Right atrium auricular region (tissue), 2 donors: ENCODE measurements at regions not wholly inside any gene's neighbourhood (a gene's known extent, or its start where the extent isn't known, plus 50 kb on each side); places are given as distances from the start of the nearest gene placed in this dataset.

ENCODE experiments used
- DNase-seq: peaks from one replicate; pipeline ENCODE4 v3.0.0-alpha.2; 2019; ENCODE audit warnings: low spot score
- H3K27ac ChIP-seq, 2 donors: fragments of 200-600 bp; sonication (generic); 1 replicate in 1 of 2; 2 replicates in 1 of 2; pipeline ENCODE4 v1.5.1; 2016 to 2019
- H3K27me3 ChIP-seq, 2 donors: fragments of 200-600 bp; sonication (generic); one replicate each; pipeline versions ENCODE4 v1.5.1 to v1.6.0; 2017 to 2019
- H3K36me3 ChIP-seq: fragments of 200-600 bp; sonication (generic); one replicate; pipeline ENCODE4 v1.5.1; 2016
- H3K4me1 ChIP-seq, 2 donors: fragments of 200-600 bp; sonication (generic); one replicate each; pipeline versions ENCODE4 v1.5.1 to v1.6.0; 2017 to 2019
- H3K4me3 ChIP-seq, 2 donors: fragments of 200-600 bp; sonication (generic); 1 replicate in 1 of 2; 2 replicates in 1 of 2; pipeline ENCODE4 v1.5.1; 2017 to 2019; ENCODE audit warnings: mild to moderate bottlenecking in 1 of 2, moderate library complexity in 1 of 2
- H3K9me3 ChIP-seq, 2 donors: fragments of 200-600 bp; sonication (generic); one replicate each; pipeline ENCODE4 v1.5.1; 2019
- CTCF ChIP-seq, 2 donors: fragments of 200-600 bp; sonication (generic); IDR thresholded peaks; one replicate each; pipeline ENCODE4 v1.5.1; 2019; ENCODE audit warnings: antibody characterized with exemption in 2 of 2

GRCh38 chrX:69097451-69098236, 67.6 kb downstream of the PJA1 start:
- TF ChIP-seq CTCF (IDR thresholded peaks at IDR 0.05): no peak
- H3K36me3 ChIP-seq: no peaks in the 10 kb centered on the region
- H3K27ac ChIP-seq: no peak overlapping the region
- no peak overlapping the region for H3K4me3 ChIP-seq
- DNase-seq: no peak
- no peaks in the 10 kb centered on the region for H3K27me3 ChIP-seq
- no peaks in the 10 kb centered on the region for H3K9me3 ChIP-seq
- H3K4me1 ChIP-seq: no peaks in the 10 kb centered on the region

- Histone ChIP-seq H3K4me1 (no peaks in the 10 kb centered on the region), H3K27ac (no peak overlapping the region), H3K27me3 (no peaks in the 10 kb centered on the region), H3K9me3 (no peaks in the 10 kb centered on the region), H3K4me3 (no peak overlapping the region), H3K36me3 (no peaks in the 10 kb centered on the region)
- DNase-seq: no peak
- no peak for TF ChIP-seq CTCF (IDR thresholded peaks at IDR 0.05)
These were observed 68.3 kb downstream of the PJA1 start for GRCh38 chrX:69096963-69097362.

GRCh38 chrX:69094977-69095669, 70.1 kb downstream of the PJA1 start:
- no peak for DNase-seq
- Histone ChIP-seq H3K4me1 (no peaks in the 10 kb centered on the region), H3K4me3 (no peak overlapping the region), H3K9me3 (no peaks in the 10 kb centered on the region), H3K36me3 (no peaks in the 10 kb centered on the region), H3K27me3 (no peaks in the 10 kb centered on the region), H3K27ac (no peak overlapping the region)
- no peak for TF ChIP-seq CTCF (IDR thresholded peaks at IDR 0.05)

- H3K9me3 ChIP-seq: no peaks in the 10 kb centered on the region
- TF ChIP-seq CTCF (IDR thresholded peaks at IDR 0.05): peak; percentile 44 to 65
- H3K4me3 ChIP-seq: no peak overlapping the region
- H3K36me3 ChIP-seq: no peaks in the 10 kb centered on the region
- H3K27me3 ChIP-seq: no peaks in the 10 kb centered on the region
- no peaks in the 10 kb centered on the region for H3K4me1 ChIP-seq
- H3K27ac ChIP-seq: no peak overlapping the region
- no peak for DNase-seq
These were observed 71.0 kb downstream of the PJA1 start for GRCh38 chrX:69093960-69094871.

DNA sequence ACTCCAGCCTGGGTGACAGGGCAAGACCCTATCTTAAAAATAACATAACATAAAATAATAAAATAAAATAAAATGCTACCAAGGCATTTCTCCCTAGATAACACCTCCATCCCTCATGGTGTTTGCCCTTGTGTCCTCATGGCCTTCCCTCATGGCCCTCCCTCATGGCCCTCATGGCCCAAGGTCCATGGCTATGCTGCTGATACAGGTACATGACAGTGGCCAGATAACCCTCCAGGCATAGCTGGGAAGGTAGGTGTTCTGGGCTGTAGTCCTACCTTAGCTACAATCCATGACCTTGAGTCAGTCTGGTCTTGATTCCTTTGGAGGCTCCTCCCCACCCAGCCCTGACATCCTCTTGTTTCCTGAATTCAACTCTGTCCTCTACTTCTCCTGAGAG, 75.2 kb downstream of the PJA1 start:
- no peak for DNase-seq
- Histone ChIP-seq H3K4me1 (no peaks in the 10 kb centered on the region), H3K4me3 (no peak overlapping the region), H3K27me3 (no peaks in the 10 kb centered on the region), H3K27ac (no peak overlapping the region), H3K9me3 (no peaks in the 10 kb centered on the region), H3K36me3 (no peaks in the 10 kb centered on the region)
- TF ChIP-seq CTCF (IDR thresholded peaks at IDR 0.05): no peak
